Effector memory CD8-positive, alpha-beta T cell (primary cell): ENCODE measurements at regions not wholly inside any gene's neighbourhood (a gene's known extent, or its start where the extent isn't known, plus 50 kb on each side); places are given as distances from the start of the nearest gene placed in this dataset.
"Not testable (repeated sequence)": the region's sequence is repeated elsewhere in the genome, so short reads cannot be mapped to it uniquely, and the experiment has no call there.

Experiments used
- ATAC-seq: fragments of 150-1000 bp; cut with Tn5 transposase; replicated peaks from 2 replicates; pipeline ENCODE4 v1.10.0; 2021; ENCODE audit warnings: mild to moderate bottlenecking, moderate library complexity
- DNase-seq, 3 experiments: peaks; one replicate each; pipeline ENCODE4 v3.0.0; 2021
- H3K27ac Mint-ChIP-seq, 2 donors: one replicate each; pipeline ENCODE4 v1.8.0; 2022; ENCODE audit warnings: mild to moderate bottlenecking in 2 of 2, mixed read lengths in 2 of 2, moderate library complexity in 2 of 2
- H3K27me3 Mint-ChIP-seq, 2 donors: one replicate each; pipeline ENCODE4 v1.8.0; 2022; ENCODE audit warnings: mixed read lengths in 2 of 2
- H3K36me3 Mint-ChIP-seq: one replicate; pipeline ENCODE4 v1.8.0; 2022; ENCODE audit warnings: mild to moderate bottlenecking, moderate library complexity, mixed read lengths; ENCODE audit not compliant: insufficient read depth
- H3K4me1 Mint-ChIP-seq, 2 donors: one replicate each; pipeline ENCODE4 v1.8.0; 2022; ENCODE audit warnings: low read depth in 2 of 2, mixed read lengths in 2 of 2
- H3K4me3 Mint-ChIP-seq, 2 donors: one replicate each; pipeline ENCODE4 v1.8.0; 2022; ENCODE audit warnings: mild to moderate bottlenecking in 2 of 2, mixed read lengths in 2 of 2, moderate library complexity in 2 of 2
- H3K9me3 Mint-ChIP-seq, 2 donors: one replicate each; pipeline ENCODE4 v1.8.0; 2022; ENCODE audit warnings: mixed read lengths in 2 of 2

DNA sequence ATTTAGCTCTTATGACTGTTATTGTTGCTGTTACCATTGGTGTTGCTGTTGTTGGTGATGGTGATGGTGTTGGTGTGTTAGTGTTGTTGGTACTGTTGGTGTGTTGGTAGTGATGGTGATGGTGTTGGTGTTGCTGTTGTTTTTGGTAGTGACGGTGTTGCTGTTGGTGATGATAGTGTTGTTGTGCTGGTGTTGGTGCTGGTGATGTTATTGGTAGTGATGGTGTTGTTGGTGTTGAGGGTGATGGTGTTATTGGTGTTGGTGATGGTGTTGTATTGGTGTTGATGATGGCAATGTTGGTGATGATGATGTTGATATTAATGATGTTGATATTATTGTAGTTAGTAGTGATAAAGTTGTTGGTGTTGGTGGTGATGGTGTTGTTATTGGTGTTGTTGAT is 285.7 kb upstream of the FOXF1 start:
- ATAC-seq: no peak
- H3K27ac Mint-ChIP-seq: no peak overlapping the region

DNA sequence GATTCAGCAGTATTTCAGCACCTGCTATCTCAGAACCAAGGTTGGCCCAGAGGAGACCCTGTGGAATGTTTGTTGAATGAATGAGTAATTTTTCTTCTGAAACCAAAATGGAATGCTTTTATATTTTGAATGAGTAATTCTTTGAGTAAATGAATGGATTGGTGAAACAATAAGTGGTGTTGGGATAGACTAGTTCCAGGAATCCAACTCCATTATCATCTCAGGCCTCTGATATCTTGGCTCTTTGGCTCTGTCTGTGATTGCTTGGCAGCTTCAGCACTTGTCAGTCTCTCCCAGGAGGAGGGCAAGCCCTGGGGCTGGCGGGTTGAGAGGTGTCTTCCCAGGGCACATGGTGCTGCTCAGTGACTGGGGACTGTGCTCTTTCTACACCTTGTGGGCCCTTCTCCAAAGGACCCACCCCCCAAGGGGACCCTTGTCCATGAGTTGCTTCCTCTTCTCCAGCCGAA is 284.4 kb upstream of the FOXF1 start:
- ATAC-seq (no peak), DNase-seq (no peak)
- Mint-ChIP-seq H3K27me3 (peaks cover 19 to 34% of the 10 kb centered on the region in 2 donors), H3K36me3 (no peaks in the 10 kb centered on the region), H3K4me3 (no peak overlapping the region), H3K9me3 (no peaks in the 10 kb centered on the region), H3K27ac (no peak overlapping the region), H3K4me1 (no peaks in the 10 kb centered on the region)

More for the DNA sequence above, 285.7 kb upstream of the FOXF1 start:
- no peak for DNase-seq
- Mint-ChIP-seq H3K4me1 (no peaks in the 10 kb centered on the region), H3K27me3 (peaks cover 27 to 30% of the 10 kb centered on the region in 2 donors), H3K4me3 (no peak overlapping the region), H3K36me3 (no peaks in the 10 kb centered on the region), H3K9me3 (no peaks in the 10 kb centered on the region)

DNA sequence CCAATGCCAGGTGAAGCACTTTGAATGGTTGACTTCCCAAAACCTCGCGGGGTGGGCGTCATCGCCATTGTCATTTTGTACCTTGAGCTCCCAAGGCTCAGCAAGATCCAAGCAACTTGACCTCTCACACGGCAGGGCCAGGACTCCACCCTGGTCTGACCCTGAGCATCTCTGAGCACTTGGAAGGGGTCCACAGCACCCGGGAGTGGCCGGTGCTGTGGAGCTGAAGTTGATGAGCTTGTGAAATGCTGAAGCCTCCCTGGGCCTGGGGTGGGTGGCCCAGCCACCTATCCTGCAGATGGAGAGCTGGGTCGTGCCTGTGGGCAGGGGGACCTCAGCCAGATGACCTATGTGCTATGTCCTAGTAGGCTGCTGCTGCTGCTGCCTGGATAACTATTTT is 283.3 kb upstream of the FOXF1 start:
- peaks cover 24 to 45% of the 10 kb centered on the region in 2 donors for H3K27me3 Mint-ChIP-seq
- no peaks in the 10 kb centered on the region for H3K9me3 Mint-ChIP-seq
- DNase-seq (no peak), ATAC-seq (no peak)
- no peak overlapping the region for H3K27ac Mint-ChIP-seq
- H3K4me3 Mint-ChIP-seq: no peak overlapping the region
- no peaks in the 10 kb centered on the region for H3K36me3 Mint-ChIP-seq
- no peaks in the 10 kb centered on the region for H3K4me1 Mint-ChIP-seq

DNA sequence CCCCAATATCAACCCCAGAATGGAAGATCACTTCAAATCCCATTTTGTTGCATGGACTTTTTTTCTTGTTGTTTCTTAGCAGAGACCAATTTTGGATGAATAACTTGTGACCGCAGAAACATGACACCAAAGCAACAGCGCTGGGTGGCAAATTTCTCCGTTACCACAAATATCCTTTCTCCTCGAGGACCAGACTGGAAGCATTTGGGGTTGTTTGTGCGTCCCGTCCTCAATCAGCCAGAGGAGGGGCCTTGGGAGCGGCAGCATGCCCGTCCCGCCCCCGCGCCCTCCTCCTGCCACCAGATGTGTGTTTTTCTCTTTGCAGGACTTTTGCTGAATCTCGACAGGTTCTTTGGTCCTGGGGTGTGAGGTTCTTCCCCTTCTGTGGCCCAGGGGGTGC is 282.5 kb upstream of the FOXF1 start:
- H3K27me3 Mint-ChIP-seq: peaks cover 32 to 53% of the 10 kb centered on the region in 2 donors
- no peaks in the 10 kb centered on the region for H3K4me1 Mint-ChIP-seq
- no peak for ATAC-seq
- no peak for DNase-seq
- H3K4me3 Mint-ChIP-seq: no peak overlapping the region
- H3K9me3 Mint-ChIP-seq: no peaks in the 10 kb centered on the region
- no peaks in the 10 kb centered on the region for H3K36me3 Mint-ChIP-seq
- no peak overlapping the region for H3K27ac Mint-ChIP-seq

DNA sequence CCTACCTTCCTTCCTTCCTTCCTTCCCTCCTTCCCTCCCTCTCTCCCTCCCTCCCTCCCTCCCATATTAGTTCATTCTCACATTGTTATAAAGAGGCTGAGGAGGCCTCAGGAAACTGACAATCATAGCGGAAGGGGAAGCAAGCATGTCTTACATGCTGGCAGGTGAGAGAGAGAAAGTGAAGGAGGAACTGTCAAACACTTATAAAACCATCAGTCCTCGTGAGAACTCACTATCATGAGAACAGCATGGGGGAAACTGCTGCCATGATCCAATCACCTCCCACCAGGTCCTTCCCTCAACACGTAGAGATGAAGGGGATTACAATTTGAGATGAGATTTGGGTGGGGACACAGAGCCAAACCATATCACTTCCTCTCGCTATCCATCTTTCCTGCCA is 281.6 kb upstream of the FOXF1 start:
- ATAC-seq (no peak), DNase-seq (no peak)
- H3K9me3 Mint-ChIP-seq: no peaks in the 10 kb centered on the region
- H3K36me3 Mint-ChIP-seq: no peaks in the 10 kb centered on the region
- no peaks in the 10 kb centered on the region for H3K4me1 Mint-ChIP-seq
- H3K4me3 Mint-ChIP-seq: no peak overlapping the region
- peaks cover 30 to 58% of the 10 kb centered on the region in 2 donors for H3K27me3 Mint-ChIP-seq
- no peak overlapping the region for H3K27ac Mint-ChIP-seq

DNA sequence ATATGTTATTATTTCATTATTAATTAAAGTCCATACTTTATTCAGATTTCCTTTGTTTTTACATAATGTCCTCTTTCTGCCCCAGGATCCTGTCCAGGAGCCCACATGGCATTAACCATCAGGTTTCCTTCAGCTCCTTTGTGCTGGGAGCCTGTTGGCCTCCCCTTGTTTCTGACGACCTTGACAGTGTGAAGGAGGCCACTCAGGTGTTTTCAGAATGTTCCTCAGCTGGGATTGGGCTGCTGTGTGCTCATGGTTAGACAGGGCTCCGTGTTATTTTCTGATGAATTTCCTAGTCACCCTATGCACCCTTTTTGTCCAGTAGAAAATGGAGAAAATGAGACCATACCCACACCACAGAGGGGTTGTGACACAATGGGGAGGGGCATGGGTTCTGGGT is 281.0 kb upstream of the FOXF1 start:
- no peak overlapping the region for H3K4me3 Mint-ChIP-seq
- no peaks in the 10 kb centered on the region for H3K9me3 Mint-ChIP-seq
- ATAC-seq (no peak), DNase-seq (no peak)
- no peaks in the 10 kb centered on the region for H3K4me1 Mint-ChIP-seq
- H3K36me3 Mint-ChIP-seq: no peaks in the 10 kb centered on the region
- no peak overlapping the region for H3K27ac Mint-ChIP-seq
- peaks cover 30 to 58% of the 10 kb centered on the region in 2 donors for H3K27me3 Mint-ChIP-seq

DNA sequence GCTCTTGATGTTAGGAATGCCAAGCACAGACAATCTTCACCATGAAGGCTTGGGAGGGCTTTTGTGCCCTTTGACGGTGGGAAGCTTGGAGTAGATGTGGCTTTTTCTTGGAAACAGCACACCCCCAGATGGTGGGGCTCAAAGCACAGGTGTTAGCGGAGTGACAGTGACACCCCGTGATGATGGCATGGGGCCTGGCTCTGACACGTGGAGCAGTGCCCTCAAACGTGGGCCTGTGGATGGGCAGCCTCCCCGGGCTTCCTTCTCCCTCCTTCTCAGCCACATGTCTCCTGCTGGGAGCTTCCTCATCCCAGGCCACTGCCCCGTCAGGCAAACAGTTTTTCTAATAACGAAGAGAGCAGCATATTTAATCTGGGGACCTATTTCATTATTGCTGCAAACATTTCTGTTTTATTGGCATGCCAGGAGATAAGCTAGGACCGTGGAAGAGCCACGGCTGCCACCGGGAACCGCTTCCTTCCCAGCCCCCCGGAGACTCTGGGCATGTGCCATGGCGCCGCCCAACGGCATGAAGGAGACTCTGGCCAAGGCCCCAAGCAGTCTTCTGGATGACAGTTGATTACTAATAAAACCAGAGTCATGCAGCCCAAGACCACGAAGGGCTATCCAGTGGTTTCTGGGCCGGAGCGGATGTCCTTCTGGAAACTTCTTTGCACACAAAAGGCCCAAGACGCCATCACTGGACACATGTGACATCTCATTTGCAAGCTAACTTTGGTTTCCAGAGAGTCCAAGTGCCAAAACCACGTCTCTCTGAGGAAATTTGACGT is 280.3 kb upstream of the FOXF1 start:
- Mint-ChIP-seq H3K27ac (no peak overlapping the region), H3K36me3 (no peaks in the 10 kb centered on the region), H3K4me1 (no peaks in the 10 kb centered on the region), H3K27me3 (peaks cover 30 to 58% of the 10 kb centered on the region in 2 donors), H3K4me3 (no peak overlapping the region), H3K9me3 (no peaks in the 10 kb centered on the region)
- ATAC-seq (no peak), DNase-seq (no peak)

DNA sequence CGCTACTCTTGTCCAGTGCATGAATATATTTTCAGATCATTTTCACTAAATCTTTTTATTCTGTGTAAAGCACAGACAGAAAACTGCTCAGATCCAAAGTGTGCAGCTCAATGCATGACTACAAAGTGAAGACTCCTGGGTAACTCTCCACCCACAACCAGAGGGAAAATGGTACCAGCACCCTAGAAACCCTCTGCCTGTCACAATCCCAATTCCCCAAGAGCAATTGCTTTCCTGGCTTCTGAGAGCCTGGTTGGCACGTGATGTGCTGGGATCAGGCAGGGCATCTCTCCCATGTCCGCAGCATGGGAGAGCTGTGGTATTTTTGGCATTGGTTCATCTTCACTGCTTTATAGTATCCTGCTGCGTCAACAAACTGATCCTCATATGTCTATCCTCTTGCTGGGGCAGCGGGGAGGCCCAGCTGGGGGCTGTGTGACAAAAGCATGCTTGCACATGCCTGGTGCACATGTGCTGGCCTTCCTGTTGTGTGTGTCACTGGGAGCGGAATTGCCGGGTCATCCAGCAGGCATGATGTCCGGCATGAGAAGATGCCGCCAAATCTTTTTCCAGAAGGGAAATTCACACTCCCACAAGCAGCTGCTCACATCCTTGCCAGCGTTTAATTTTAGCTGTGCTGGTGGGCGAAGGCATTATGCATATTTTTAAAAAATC is 278.9 kb upstream of the FOXF1 start:
- Mint-ChIP-seq H3K36me3 (no peaks in the 10 kb centered on the region), H3K9me3 (no peaks in the 10 kb centered on the region), H3K27ac (no peak overlapping the region), H3K4me3 (no peak overlapping the region), H3K27me3 (peaks cover 30 to 58% of the 10 kb centered on the region in 2 donors), H3K4me1 (no peaks in the 10 kb centered on the region)
- DNase-seq (no peak), ATAC-seq (no peak)

DNA sequence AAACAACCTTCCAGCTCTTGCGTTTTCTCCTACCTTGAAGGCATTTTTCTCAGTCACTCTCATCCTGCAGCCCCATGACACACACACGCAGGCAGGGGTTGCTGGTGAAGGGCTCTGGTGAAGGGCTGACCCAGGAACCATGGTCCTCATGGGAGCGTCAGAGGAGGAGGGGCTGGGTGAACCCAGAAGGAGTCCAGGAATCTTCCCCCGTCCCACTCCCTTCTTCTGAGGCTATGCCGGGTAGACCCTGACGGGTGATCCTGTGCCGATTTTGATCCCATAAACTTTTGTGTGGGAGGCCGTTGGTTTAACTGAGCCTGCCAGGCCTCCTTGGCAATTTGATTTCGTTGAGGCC is 278.4 kb upstream of the FOXF1 start:
- no peak overlapping the region for H3K4me3 Mint-ChIP-seq
- H3K27me3 Mint-ChIP-seq: peaks cover 29 to 55% of the 10 kb centered on the region in 2 donors
- no peaks in the 10 kb centered on the region for H3K36me3 Mint-ChIP-seq
- no peak for DNase-seq
- no peaks in the 10 kb centered on the region for H3K9me3 Mint-ChIP-seq
- H3K4me1 Mint-ChIP-seq: no peaks in the 10 kb centered on the region
- H3K27ac Mint-ChIP-seq: no peak overlapping the region
- no peak for ATAC-seq

DNA sequence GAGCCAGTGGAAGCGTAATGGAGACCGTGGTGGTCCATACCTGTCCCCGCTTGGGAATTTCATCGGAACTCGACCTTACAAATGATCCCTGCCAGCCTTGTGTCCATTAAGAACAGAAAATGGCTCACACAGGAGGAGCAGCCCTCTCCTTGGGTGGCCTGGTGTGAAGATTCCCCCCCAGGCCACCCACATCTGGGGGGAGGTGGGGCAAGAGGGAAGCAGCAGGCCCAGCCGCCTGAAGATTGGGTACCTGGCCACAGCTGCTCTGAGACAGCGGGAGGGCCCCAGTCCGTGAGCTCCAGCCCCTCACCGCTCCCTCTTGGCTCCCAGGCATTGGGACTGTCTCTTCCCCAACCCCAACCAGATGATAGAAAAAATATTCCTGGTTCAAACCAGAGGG is 277.8 kb upstream of the FOXF1 start:
- DNase-seq (no peak), ATAC-seq (no peak)
- Mint-ChIP-seq H3K27me3 (peaks cover 24 to 50% of the 10 kb centered on the region in 2 donors), H3K27ac (no peak overlapping the region), H3K9me3 (no peaks in the 10 kb centered on the region), H3K36me3 (no peaks in the 10 kb centered on the region), H3K4me1 (no peaks in the 10 kb centered on the region), H3K4me3 (no peak overlapping the region)

DNA sequence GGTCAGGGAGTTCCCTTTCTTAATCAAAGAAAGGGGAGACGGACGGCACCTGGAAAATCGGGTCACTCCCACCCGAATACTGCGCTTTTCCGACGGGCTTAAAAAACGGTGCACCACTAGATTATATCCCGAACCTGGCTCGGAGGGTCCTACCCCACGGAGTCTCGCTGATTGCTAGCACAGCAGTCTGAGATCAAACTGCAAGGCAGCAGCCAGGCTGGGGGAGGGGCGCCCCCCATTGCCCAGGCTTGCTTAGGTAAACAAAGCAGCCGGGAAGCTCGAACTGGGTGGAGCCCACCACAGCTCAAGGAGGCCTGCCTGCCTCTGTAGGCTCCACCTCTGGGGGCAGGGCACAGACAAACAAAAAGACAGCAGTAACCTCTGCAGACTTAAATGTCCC is 276.8 kb upstream of the FOXF1 start:
- not testable (repeated sequence) for H3K4me3 Mint-ChIP-seq, H3K27ac Mint-ChIP-seq, H3K36me3 Mint-ChIP-seq, ATAC-seq, H3K4me1 Mint-ChIP-seq, DNase-seq, H3K9me3 Mint-ChIP-seq
- peaks cover 18 to 42% of the 10 kb centered on the region in 2 donors for H3K27me3 Mint-ChIP-seq

DNA sequence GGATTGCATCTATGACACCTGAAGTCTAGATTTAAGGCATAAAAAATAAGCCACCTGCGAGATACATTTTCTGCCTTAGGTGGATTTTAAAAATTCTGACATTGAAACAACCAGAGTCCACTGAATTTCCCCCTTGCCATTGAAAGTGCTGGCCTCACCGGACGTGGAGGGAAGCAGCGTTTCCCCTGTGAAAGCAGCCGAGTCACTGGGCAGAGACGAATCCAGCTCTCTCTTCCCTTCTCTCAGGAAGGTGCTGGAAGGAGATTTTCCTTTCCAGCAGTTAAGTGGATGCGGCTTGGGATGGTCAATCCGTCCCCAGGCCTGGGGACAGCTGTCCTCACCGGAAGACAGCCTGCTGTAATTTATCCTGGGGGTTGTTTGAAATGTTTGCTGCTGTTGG is 270.9 kb upstream of the FOXF1 start:
- DNase-seq (no peak), ATAC-seq (no peak)
- Mint-ChIP-seq H3K4me3 (no peak overlapping the region), H3K27ac (no peak overlapping the region), H3K36me3 (no peaks in the 10 kb centered on the region), H3K27me3 (peaks cover 36 to 41% of the 10 kb centered on the region in 2 donors), H3K9me3 (no peaks in the 10 kb centered on the region), H3K4me1 (no peaks in the 10 kb centered on the region)

DNA sequence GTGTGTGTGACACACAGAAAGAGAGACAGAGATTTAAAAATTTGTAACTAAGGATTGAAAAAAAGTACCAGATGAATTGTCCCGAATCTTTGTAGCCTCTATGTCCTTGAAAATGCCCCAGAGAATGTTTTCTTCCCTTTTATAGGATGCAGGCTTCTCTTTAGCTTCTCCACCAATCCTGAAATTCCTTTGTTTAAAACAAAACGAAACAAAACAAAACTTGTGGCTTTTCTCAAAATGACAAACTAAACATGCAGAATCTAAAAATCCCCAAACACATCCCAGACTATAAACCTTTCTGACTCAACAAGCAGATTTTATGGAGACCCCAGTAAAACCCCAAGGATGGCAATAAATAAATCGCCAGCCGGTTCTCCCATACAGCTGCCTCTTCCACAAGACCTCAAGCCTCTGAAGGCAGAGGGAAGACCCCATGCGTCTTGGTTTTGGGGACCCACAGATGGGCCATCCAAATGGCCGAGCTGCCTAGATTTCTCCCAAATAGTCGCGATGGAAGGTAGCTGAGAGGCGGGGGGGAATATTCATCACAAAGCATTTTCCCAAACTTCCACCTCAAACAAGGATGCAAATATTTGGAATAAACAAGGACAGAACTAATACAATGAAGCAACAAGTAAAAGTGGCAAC is 269.5 kb upstream of the FOXF1 start:
- Mint-ChIP-seq H3K27ac (no peak overlapping the region), H3K9me3 (no peaks in the 10 kb centered on the region), H3K27me3 (peaks cover 45 to 49% of the 10 kb centered on the region in 2 donors), H3K4me1 (no peaks in the 10 kb centered on the region), H3K36me3 (no peaks in the 10 kb centered on the region), H3K4me3 (no peak overlapping the region)
- DNase-seq (no peak), ATAC-seq (no peak)

DNA sequence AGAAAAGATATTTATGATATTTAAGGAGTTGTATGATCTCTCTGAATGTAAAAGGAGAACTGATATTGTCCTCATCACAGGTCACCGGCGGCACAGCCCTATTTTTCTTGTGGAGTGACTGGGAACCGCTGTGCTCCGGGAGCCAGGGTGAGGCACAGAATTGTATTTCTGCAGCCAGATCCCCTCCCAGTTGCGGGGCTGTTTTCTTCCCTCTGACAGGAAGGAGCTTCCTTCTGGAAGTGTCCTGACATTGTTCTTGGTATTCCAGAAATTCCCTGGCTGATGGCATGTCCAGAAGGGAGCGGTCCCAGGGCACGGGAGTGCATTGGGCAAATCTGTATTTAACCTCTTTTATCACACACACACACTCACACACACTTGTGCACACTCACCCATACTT is 268.6 kb upstream of the FOXF1 start:
- no peak for DNase-seq
- Mint-ChIP-seq H3K27me3 (peaks cover 48 to 55% of the 10 kb centered on the region in 2 donors), H3K36me3 (no peaks in the 10 kb centered on the region), H3K9me3 (no peaks in the 10 kb centered on the region), H3K27ac (no peak overlapping the region), H3K4me1 (no peaks in the 10 kb centered on the region), H3K4me3 (no peak overlapping the region)
- no peak for ATAC-seq
